H9 (cell line): ENCODE measurements at regions not wholly inside any gene's neighbourhood (a gene's known extent, or its start where the extent isn't known, plus 50 kb on each side); places are given as distances from the start of the nearest gene placed in this dataset.
"Not testable (repeated sequence)": the region's sequence is repeated elsewhere in the genome, so short reads cannot be mapped to it uniquely, and the experiment has no call there.

Source experiments
- DNase-seq: peaks from one replicate; pipeline ENCODE4 v3.0.0-alpha.2; 2017
- H2AFZ ChIP-seq: one replicate; pipeline ENCODE4 v1.6.1; 2013; ENCODE audit warnings: mild to moderate bottlenecking, low read length, control low read depth, moderate library complexity
- H2AK5ac ChIP-seq: 2 replicates; pipeline ENCODE4 v1.6.1; 2013; ENCODE audit warnings: low read length, control low read depth, mixed read lengths; ENCODE audit not compliant: insufficient read length
- H2BK120ac ChIP-seq: one replicate; pipeline ENCODE4 v1.6.1; 2013; ENCODE audit warnings: low read depth, mild to moderate bottlenecking, low read length, control low read depth, inconsistent platforms; ENCODE audit not compliant: poor library complexity, severe bottlenecking
- H2BK12ac ChIP-seq: 2 replicates; pipeline ENCODE4 v1.6.1; 2013; ENCODE audit warnings: low read length, control low read depth, mixed read lengths, low read depth; ENCODE audit not compliant: insufficient read length
- H2BK15ac ChIP-seq: 2 replicates; pipeline ENCODE4 v1.6.1; 2013; ENCODE audit warnings: low read depth, low read length, control low read depth
- H2BK20ac ChIP-seq: one replicate; pipeline ENCODE4 v1.6.1; 2013; ENCODE audit warnings: low read depth, mild to moderate bottlenecking, low read length, control low read depth, inconsistent platforms; ENCODE audit not compliant: poor library complexity, severe bottlenecking
- H2BK5ac ChIP-seq: 2 replicates; pipeline ENCODE4 v1.6.1; 2013; ENCODE audit warnings: low read length, control low read depth, mixed read lengths; ENCODE audit not compliant: insufficient read length
- H3K14ac ChIP-seq: 2 replicates; pipeline ENCODE4 v1.6.1; 2013; ENCODE audit warnings: low read length, control low read depth; ENCODE audit not compliant: insufficient read depth
- H3K18ac ChIP-seq: 2 replicates; pipeline ENCODE4 v1.6.1; 2013; ENCODE audit warnings: low read depth, mild to moderate bottlenecking, mixed read lengths, low read length, control low read depth; ENCODE audit not compliant: insufficient read length
- H3K23ac ChIP-seq: 2 replicates; pipeline ENCODE4 v1.6.1; 2013; ENCODE audit warnings: low read length, control low read depth, mixed read lengths, low read depth; ENCODE audit not compliant: insufficient read length
- H3K23me2 ChIP-seq: 2 replicates; pipeline ENCODE4 v1.6.1; 2013; ENCODE audit warnings: low read depth, mild to moderate bottlenecking, mixed read lengths, low read length, control low read depth; ENCODE audit not compliant: insufficient read length, poor library complexity, severe bottlenecking
- H3K27ac ChIP-seq: 2 replicates; pipeline ENCODE4 v1.5.1; 2013; ENCODE audit warnings: low read length, control low read depth, mixed read lengths, low read depth; ENCODE audit not compliant: insufficient read length
- H3K27me3 ChIP-seq: 2 replicates; pipeline ENCODE4 v1.6.1; 2013; ENCODE audit warnings: low read length, control low read depth, inconsistent platforms; ENCODE audit not compliant: insufficient read depth
- H3K4ac ChIP-seq: 2 replicates; pipeline ENCODE4 v1.6.1; 2013; ENCODE audit warnings: low read depth, mild to moderate bottlenecking, control low read depth, inconsistent platforms, low read length, moderate library complexity
- H3K4me1 ChIP-seq: 2 replicates; pipeline ENCODE4 v1.6.1; 2013; ENCODE audit warnings: low read length, control low read depth, inconsistent platforms; ENCODE audit not compliant: insufficient read depth
- H3K4me2 ChIP-seq: 2 replicates; pipeline ENCODE4 v1.6.1; 2013; ENCODE audit warnings: low read length, control low read depth, mixed read lengths; ENCODE audit not compliant: insufficient read length, insufficient read depth
- H3K56ac ChIP-seq: 2 replicates; pipeline ENCODE4 v1.6.1; 2013; ENCODE audit warnings: low read depth, mild to moderate bottlenecking, mixed read lengths, low read length, control low read depth; ENCODE audit not compliant: insufficient read length
- H3K79me1 ChIP-seq: 2 replicates; pipeline ENCODE4 v1.6.1; 2013; ENCODE audit warnings: low read depth, mild to moderate bottlenecking, moderate library complexity, low read length, control low read depth, inconsistent platforms; ENCODE audit not compliant: insufficient read depth, poor library complexity, severe bottlenecking
- H3K79me2 ChIP-seq: 2 replicates; pipeline ENCODE4 v1.6.1; 2013; ENCODE audit warnings: low read length, control low read depth, inconsistent platforms; ENCODE audit not compliant: insufficient read depth
- H3K9ac ChIP-seq: 2 replicates; pipeline ENCODE4 v1.6.1; 2013; ENCODE audit warnings: low read length, control low read depth, mixed read lengths; ENCODE audit not compliant: insufficient read length; ENCODE audit errors: extremely low read depth
- H3K9me3 ChIP-seq: one replicate; pipeline ENCODE4 v1.6.1; 2013; ENCODE audit warnings: low read depth, low read length, inconsistent platforms; ENCODE audit not compliant: control insufficient read depth
- H3T11ph ChIP-seq: one replicate; pipeline ENCODE4 v1.6.1; 2013; ENCODE audit warnings: mild to moderate bottlenecking, low read length, control low read depth, inconsistent platforms
- H4K20me1 ChIP-seq: one replicate; pipeline ENCODE4 v1.6.1; 2013; ENCODE audit not compliant: control insufficient read depth, insufficient read length, insufficient read depth
- H4K5ac ChIP-seq: 2 replicates; pipeline ENCODE4 v1.6.1; 2013; ENCODE audit warnings: low read depth, mild to moderate bottlenecking, mixed read lengths, low read length, control low read depth; ENCODE audit not compliant: insufficient read length
- H4K8ac ChIP-seq: replicated peaks from 2 replicates; pipeline ENCODE4 v1.6.1; 2013; ENCODE audit warnings: low read length, control low read depth, mixed read lengths, low read depth; ENCODE audit not compliant: insufficient read length
- H4K91ac ChIP-seq: 2 replicates; pipeline ENCODE4 v1.6.1; 2013; ENCODE audit warnings: low read depth, mild to moderate bottlenecking, moderate library complexity, mixed read lengths, low read length, control low read depth; ENCODE audit not compliant: insufficient read length
- H3K27ac Mint-ChIP-seq, 3 experiments: 2 replicates in 2 of 3; 3 replicates in 1 of 3; pipeline ENCODE4 v1.8.0; 2020 to 2021; ENCODE audit warnings: mixed read lengths in 3 of 3, mild to moderate bottlenecking in 1 of 3, moderate library complexity in 1 of 3
- H3K27me3 Mint-ChIP-seq: 2 replicates; pipeline ENCODE4 v1.8.0; 2021; ENCODE audit warnings: low read depth, mild to moderate bottlenecking, moderate library complexity, mixed read lengths
- H3K36me3 Mint-ChIP-seq, 3 experiments: 2 replicates in 2 of 3; 3 replicates in 1 of 3; pipeline ENCODE4 v1.8.0; 2020 to 2021; ENCODE audit warnings: low read depth in 3 of 3, mixed read lengths in 3 of 3; ENCODE audit not compliant: insufficient read depth in 1 of 3
- H3K4me1 Mint-ChIP-seq, 2 experiments: 2 replicates each; pipeline ENCODE4 v1.8.0; 2020; ENCODE audit warnings: mixed read lengths in 2 of 2
- H3K4me3 Mint-ChIP-seq, 2 experiments: 2 replicates in 1 of 2; 3 replicates in 1 of 2; pipeline ENCODE4 v1.8.0; 2020 to 2021; ENCODE audit warnings: mild to moderate bottlenecking in 2 of 2, mixed read lengths in 2 of 2, moderate library complexity in 1 of 2
- H3K9me3 Mint-ChIP-seq, 2 experiments: 2 replicates in 1 of 2; 3 replicates in 1 of 2; pipeline ENCODE4 v1.8.0; 2020; ENCODE audit warnings: mild to moderate bottlenecking in 2 of 2, mixed read lengths in 2 of 2, moderate library complexity in 1 of 2
- CTCF ChIP-seq: fragments of 200-600 bp; sonication (generic); conservative IDR thresholded peaks from 3 replicates; pipeline ENCODE4 v1.8.0; 2021; ENCODE audit warnings: antibody characterized with exemption, mild to moderate bottlenecking
- WGBS: extraction: QIAGEN DNeasy Blood & Tissue Kit; methylation state at CpG from one replicate; pipeline ENCODE4 v1.1.7; 2013; ENCODE audit warnings: missing lambda C conversion rate, low lambda C conversion rate, mixed read lengths; ENCODE audit not compliant: insufficient read length; ENCODE audit errors: extremely low coverage; 5-methylcytosine and 5-hydroxymethylcytosine counted together

DNA sequence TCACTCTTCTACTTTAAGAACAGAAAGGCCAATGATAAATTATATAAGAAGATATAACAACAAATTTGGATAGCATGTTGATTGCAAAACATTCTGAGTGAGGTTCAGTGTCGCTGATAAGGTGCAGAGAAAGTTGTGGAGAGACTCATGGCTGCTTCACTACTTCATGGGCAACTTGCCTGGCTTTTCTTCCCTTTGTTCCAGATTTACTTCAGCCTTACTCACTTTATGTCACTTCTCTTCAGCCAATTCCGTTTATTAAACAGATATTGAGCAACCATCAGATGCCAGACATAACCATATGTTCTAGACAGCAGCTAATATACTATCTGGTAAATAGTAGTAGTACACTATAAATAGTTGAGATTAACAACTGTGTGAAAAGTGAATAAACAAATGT, 150.0 kb upstream of the CHL1 start:
- H3K9me3 Mint-ChIP-seq: peaks cover 0 to 3% of the 10 kb centered on the region in 2 experiments; a peak in 1 of 5 replicates

GRCh38 chr3:53441-53840, 143.1 kb upstream of the CHL1 start:
- not testable (repeated sequence) for H2BK15ac ChIP-seq, H2AFZ ChIP-seq, H3K4me2 ChIP-seq, H2BK12ac ChIP-seq, DNase-seq, H3K36me3 Mint-ChIP-seq, H3K4ac ChIP-seq, H3K23me2 ChIP-seq, H3T11ph ChIP-seq, H3K27me3 Mint-ChIP-seq, H4K20me1 ChIP-seq, H3K27me3 ChIP-seq, H3K79me2 ChIP-seq, H3K56ac ChIP-seq, H3K27ac Mint-ChIP-seq, H3K4me3 Mint-ChIP-seq, H4K8ac ChIP-seq, H4K91ac ChIP-seq, H3K9me3 Mint-ChIP-seq, H2BK5ac ChIP-seq, H3K4me1 Mint-ChIP-seq, H3K9me3 ChIP-seq, H2BK120ac ChIP-seq, H3K23ac ChIP-seq, H4K5ac ChIP-seq, H3K9ac ChIP-seq, H3K18ac ChIP-seq, H3K14ac ChIP-seq, H3K4me1 ChIP-seq, H3K79me1 ChIP-seq, H3K27ac ChIP-seq, H2AK5ac ChIP-seq, H2BK20ac ChIP-seq
- no CpG with 5 or more reads among the region's 5 CpGs for WGBS

More for the DNA sequence above, 150.0 kb upstream of the CHL1 start:
- DNase-seq: no peak
- no peak overlapping the region for H3K4ac ChIP-seq
- no peaks in the 10 kb centered on the region for H3K79me2 ChIP-seq
- peaks cover 3% of the 10 kb centered on the region for H4K20me1 ChIP-seq
- no peak overlapping the region for H4K91ac ChIP-seq
- no peak overlapping the region for H3K9ac ChIP-seq
- H4K5ac ChIP-seq: no peak overlapping the region
- H2BK20ac ChIP-seq: no peak overlapping the region
- H2BK5ac ChIP-seq: no peak overlapping the region
- no peaks in the 10 kb centered on the region for H3K79me1 ChIP-seq
- H3K4me2 ChIP-seq: no peak overlapping the region
- no peaks in the 10 kb centered on the region for H3K27me3 ChIP-seq
- H3K36me3 Mint-ChIP-seq: peaks cover 0 to 3% (median 0%) of the 10 kb centered on the region in 3 experiments; a peak in 1 of 7 replicates
- H2BK120ac ChIP-seq: no peak overlapping the region
- no peaks in the 10 kb centered on the region for H3K9me3 ChIP-seq
- no peaks in the 10 kb centered on the region; the same call in 1 of the 2 replicates for H3K27me3 Mint-ChIP-seq
- H3K27ac Mint-ChIP-seq: no peak overlapping the region
- no peaks in the 10 kb centered on the region for H3K23me2 ChIP-seq
- H4K8ac ChIP-seq: no peak overlapping the region
- H3K18ac ChIP-seq: no peak overlapping the region
- WGBS: no CpG with 5 or more reads among the region's 2 CpGs
- no peak overlapping the region for H3K56ac ChIP-seq
- no peak overlapping the region for H3K4me3 Mint-ChIP-seq
- no peak overlapping the region for H3K27ac ChIP-seq
- no peak overlapping the region for H2BK12ac ChIP-seq
- H3K23ac ChIP-seq: no peak overlapping the region
- H3T11ph ChIP-seq: no peak overlapping the region
- no peak overlapping the region for H2AK5ac ChIP-seq
- no peak for TF ChIP-seq CTCF
- H3K14ac ChIP-seq: no peak overlapping the region
- no peak overlapping the region for H2BK15ac ChIP-seq
- no peaks in the 10 kb centered on the region for H3K4me1 ChIP-seq
- H2AFZ ChIP-seq: no peak overlapping the region
- H3K4me1 Mint-ChIP-seq: no peaks in the 10 kb centered on the region
